GM18502 (cell line): ENCODE measurements at regions not wholly inside any gene's neighbourhood (a gene's known extent, or its start where the extent isn't known, plus 50 kb on each side); places are given as distances from the start of the nearest gene placed in this dataset.
"Not testable (repeated sequence)": the region's sequence is repeated elsewhere in the genome, so short reads cannot be mapped to it uniquely, and the experiment has no call there.

Source experiments
- ATAC-seq: cut with Tn5 transposase; IDR thresholded peaks from one replicate; pipeline ENCODE4 v1.9.1; 2021; ENCODE audit warnings: mild to moderate bottlenecking; ENCODE audit not compliant: unreplicated experiment, poor library complexity

- no peak for ATAC-seq
These were observed 253.4 kb upstream of the SFSWAP start for GRCh38 chr12:131457331-131458047.

- ATAC-seq: no peak
These were observed 252.9 kb upstream of the SFSWAP start for GRCh38 chr12:131458048-131458374.

- ATAC-seq: no peak
These were observed 251.7 kb upstream of the SFSWAP start for GRCh38 chr12:131458931-131459772.

- no peak for ATAC-seq
These were observed 251.0 kb upstream of the SFSWAP start for GRCh38 chr12:131459773-131460365.

- no peak for ATAC-seq
These were observed 250.4 kb upstream of the SFSWAP start for GRCh38 chr12:131460520-131460919.

- no peak for ATAC-seq
These were observed 249.8 kb upstream of the SFSWAP start for GRCh38 chr12:131461096-131461495.

- no peak for ATAC-seq
These were observed 247.7 kb upstream of the SFSWAP start for GRCh38 chr12:131463174-131463573.

- no peak for ATAC-seq
These were observed 246.8 kb upstream of the SFSWAP start for GRCh38 chr12:131464081-131464480.

- no peak for ATAC-seq
These were observed 244.6 kb upstream of the SFSWAP start for GRCh38 chr12:131466306-131466705.

- ATAC-seq: no peak
These were observed 244.0 kb upstream of the SFSWAP start for GRCh38 chr12:131466932-131467331.

GRCh38 chr12:131468206-131468605 is 242.7 kb upstream of the SFSWAP start:
- ATAC-seq: no peak

- ATAC-seq: not testable (repeated sequence)
These were observed 240.9 kb upstream of the SFSWAP start for GRCh38 chr12:131469945-131470344.

GRCh38 chr12:131471271-131471905 is 239.5 kb upstream of the SFSWAP start:
- no peak for ATAC-seq

- ATAC-seq: no peak
These were observed 238.8 kb upstream of the SFSWAP start for GRCh38 chr12:131471946-131472732.

- ATAC-seq: no peak
These were observed 237.6 kb upstream of the SFSWAP start for GRCh38 chr12:131473261-131473660.

GRCh38 chr12:131473741-131474709 is 236.9 kb upstream of the SFSWAP start:
- no peak for ATAC-seq

GRCh38 chr12:131475012-131475411 is 235.9 kb upstream of the SFSWAP start:
- not testable (repeated sequence) for ATAC-seq

GRCh38 chr12:131477613-131478012 is 233.3 kb upstream of the SFSWAP start:
- ATAC-seq: no peak

GRCh38 chr12:131478468-131478867 is 232.4 kb upstream of the SFSWAP start:
- no peak for ATAC-seq
